ENCODE measurements at regions not wholly inside any gene's neighbourhood (a gene's known extent, or its start where the extent isn't known, plus 50 kb on each side); places are given as distances from the start of the nearest gene placed in this dataset.

GRCh38 chr3:31432897-31433678, 99.6 kb upstream of the STT3B start (continued):
- no peak for TF ChIP-seq HMGXB4 (CRISPR knock-in tag; IDR thresholded peaks at IDR 0.05; ENCODE audit: borderline replicate concordance)
- no peak for TF ChIP-seq ZSCAN20 (CRISPR knock-in tag; IDR thresholded peaks at IDR 0.05)
- no peak for TF ChIP-seq RNF2 (IDR thresholded peaks at IDR 0.05; ENCODE audit: borderline replicate concordance, low read depth)
- TF ChIP-seq RFX5 (IDR thresholded peaks at IDR 0.05) = no peak
- no peak for TF ChIP-seq FOXS1 (CRISPR knock-in tag; IDR thresholded peaks at IDR 0.05)
- TF ChIP-seq RAD21 (conservative IDR thresholded peaks at IDR 0.05 in 1 of 2, IDR thresholded peaks at IDR 0.05 in 1 of 2) = no peak

GRCh38 chr3:31433679-31433992, 99.1 kb upstream of the STT3B start:
- H3K4me2 ChIP-seq = no peak overlapping the region
- CTCF ChIA-PET = no interaction called here
- TF ChIP-seq HEYL (CRISPR knock-in tag; IDR thresholded peaks at IDR 0.05) (no peak), MYC (IDR thresholded peaks at IDR 0.05; ENCODE audit: borderline replicate concordance, low read length) (no peak), ZC3H11A (IDR thresholded peaks at IDR 0.05) (no peak), CHD4 (IDR thresholded peaks at IDR 0.05; ENCODE audit: borderline replicate concordance) (no peak)
- no peak for DNase-seq (ENCODE audit: low read depth in 1 of 2, low spot score in 1 of 2)
- no peak for ATAC-seq
- no peak for FAIRE-seq
- H3K9me3 ChIP-seq = peaks cover 17% of the 10 kb centered on the region; the same call in 2 of the 3 replicates
- POLR2A ChIA-PET = no interaction called here
- no peak overlapping the region for H3K27ac ChIP-seq
- H3K4me3 ChIP-seq = no peak overlapping the region
- H3K4me1 ChIP-seq = no peaks in the 10 kb centered on the region

- Histone ChIP-seq H3K27ac (no peak overlapping the region), H3K4me3 (no peak overlapping the region), H3K4me1 (no peaks in the 10 kb centered on the region), H3K4me2 (no peak overlapping the region), H3K9me3 (peaks cover 14% of the 10 kb centered on the region; the same call in 2 of the 3 replicates)
- WGBS (ENCODE audit: missing lambda C conversion rate) = 0% methylated on average over 1 of the region's 1 CpG
- DNase-seq (ENCODE audit: low read depth in 1 of 2, low spot score in 1 of 2) (no peak), FAIRE-seq (no peak), ATAC-seq (no peak)
- ChIA-PET CTCF (no interaction called here), POLR2A (no interaction called here)
- no peak for TF ChIP-seq KDM1A (IDR thresholded peaks at IDR 0.05; ENCODE audit: low read depth)
- TF ChIP-seq RARB (CRISPR knock-in tag; IDR thresholded peaks at IDR 0.05) = no peak
- no peak for TF ChIP-seq ATOH8 (CRISPR knock-in tag; IDR thresholded peaks at IDR 0.05; ENCODE audit: low read depth)
- TF ChIP-seq MAX (IDR thresholded peaks at IDR 0.05) = no peak
- TF ChIP-seq MAFK (IDR thresholded peaks at IDR 0.05; ENCODE audit: partially characterized antibody) = no peak
- TF ChIP-seq EP300 (IDR thresholded peaks at IDR 0.05) = no peak
- TF ChIP-seq NPAS2 (CRISPR knock-in tag; IDR thresholded peaks at IDR 0.05; ENCODE audit: borderline replicate concordance) = no peak
- no peak for TF ChIP-seq PBX3 (IDR thresholded peaks at IDR 0.05)
- no peak for TF ChIP-seq RAD21 (conservative IDR thresholded peaks at IDR 0.05 in 1 of 2, IDR thresholded peaks at IDR 0.05 in 1 of 2)
- no peak for TF ChIP-seq RCOR1 (IDR thresholded peaks at IDR 0.05; ENCODE audit: low read depth, low read length)
- no peak for TF ChIP-seq PHF8 (IDR thresholded peaks at IDR 0.05; ENCODE audit: borderline replicate concordance, low read depth)
- no peak for TF ChIP-seq REST (IDR thresholded peaks at IDR 0.05)
- TF ChIP-seq KDM5A (IDR thresholded peaks at IDR 0.05) = no peak
- no peak for TF ChIP-seq BHLHE40 (IDR thresholded peaks at IDR 0.05; ENCODE audit: low read depth, low read length)
- no peak for TF ChIP-seq USF2 (IDR thresholded peaks at IDR 0.05)
- no peak for TF ChIP-seq FOSL2 (IDR thresholded peaks at IDR 0.05)
- no peak for TF ChIP-seq FOSL2 (CRISPR knock-in tag; IDR thresholded peaks at IDR 0.05)
- no peak for TF ChIP-seq E2F6 (IDR thresholded peaks at IDR 0.05; ENCODE audit: borderline replicate concordance, low read depth)
These were observed 97.9 kb upstream of the STT3B start for GRCh38 chr3:31434819-31435218.

All from A549 (cell line).